Stimulated activated CD4-positive, alpha-beta T cell treated with anti-CD3 and anti-CD28 coated beads, Interleukin-1b, Interleukin-23, amount 100 ng/mL, for 1 hour (primary cell): ENCODE measurements at regions not wholly inside any gene's neighbourhood (a gene's known extent, or its start where the extent isn't known, plus 50 kb on each side); places are given as distances from the start of the nearest gene placed in this dataset.
"Not testable (repeated sequence)": the region's sequence is repeated elsewhere in the genome, so short reads cannot be mapped to it uniquely, and the experiment has no call there.

Experiments
- DNase-seq, 2 donors: peaks; one replicate each; pipeline ENCODE4 v3.0.0-alpha.2; 2020; ENCODE audit warnings: low read depth in 2 of 2

DNA sequence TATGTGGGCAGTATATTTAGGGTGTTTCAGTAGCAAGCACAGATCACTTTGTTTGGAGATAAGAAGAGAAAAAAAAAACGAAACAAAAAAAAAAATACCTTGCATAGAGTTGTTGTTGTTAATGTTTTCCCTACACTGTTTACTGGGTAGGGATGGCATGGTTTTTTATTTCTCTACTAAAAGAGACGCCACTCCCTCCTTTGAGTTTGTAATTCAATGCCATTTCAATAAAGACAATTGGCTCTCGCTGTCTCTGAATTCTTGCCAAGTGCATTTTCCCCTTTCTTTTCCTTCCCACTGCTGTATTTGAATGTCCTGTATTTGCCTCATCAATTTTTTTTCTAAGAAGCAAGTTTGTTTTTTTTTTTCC lies 213.9 kb upstream of the UBASH3B start:
- DNase-seq: no peak

- no peak for DNase-seq
Observed at GRCh38 chr11:122440811-122441665, 214.5 kb upstream of the UBASH3B start.

GRCh38 chr11:122439866-122440810 lies 215.4 kb upstream of the UBASH3B start:
- DNase-seq: no peak

- no peak for DNase-seq
Observed at GRCh38 chr11:122436188-122436555, 219.3 kb upstream of the UBASH3B start.

GRCh38 chr11:122435540-122436187 lies 219.9 kb upstream of the UBASH3B start:
- DNase-seq: no peak

DNA sequence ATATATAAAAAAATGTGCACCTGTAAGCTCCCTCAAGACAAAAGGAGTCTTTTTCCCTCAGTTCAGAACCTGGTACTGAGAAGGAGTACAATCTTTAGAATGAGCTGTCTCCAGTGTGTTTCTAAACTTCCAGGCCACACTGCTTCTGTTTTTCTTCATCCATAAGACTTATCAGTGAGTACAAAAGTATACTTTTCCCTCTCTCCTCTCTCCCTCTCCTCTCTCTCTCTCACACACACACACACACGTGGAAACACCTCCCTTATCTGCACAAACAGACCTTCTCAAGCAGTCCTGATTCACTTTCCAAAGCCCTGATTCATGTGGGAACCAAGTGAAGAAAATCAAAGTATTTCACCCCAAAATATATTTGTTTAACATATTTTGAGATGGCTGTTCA lies 220.7 kb upstream of the UBASH3B start:
- DNase-seq: no peak

DNA sequence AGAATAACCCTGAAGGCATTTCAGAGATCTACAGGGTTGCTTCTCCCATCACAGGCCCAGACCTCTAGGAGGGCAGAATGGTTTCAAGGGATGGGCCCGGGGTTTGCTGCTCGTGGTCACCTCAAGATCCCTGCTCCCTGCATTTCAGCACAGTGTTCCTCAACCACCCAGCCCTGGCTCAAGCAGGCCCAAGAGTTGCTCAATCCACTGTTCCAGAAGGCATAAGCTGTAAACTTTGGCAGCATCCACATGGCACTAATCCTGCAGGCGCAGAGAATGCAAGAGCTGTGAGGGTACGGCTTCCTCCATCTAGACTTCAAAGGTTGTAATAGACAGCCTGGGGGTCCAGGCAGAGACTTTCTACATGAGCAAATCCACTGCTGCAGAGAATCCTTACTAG lies 225.0 kb upstream of the UBASH3B start:
- no peak for DNase-seq

DNA sequence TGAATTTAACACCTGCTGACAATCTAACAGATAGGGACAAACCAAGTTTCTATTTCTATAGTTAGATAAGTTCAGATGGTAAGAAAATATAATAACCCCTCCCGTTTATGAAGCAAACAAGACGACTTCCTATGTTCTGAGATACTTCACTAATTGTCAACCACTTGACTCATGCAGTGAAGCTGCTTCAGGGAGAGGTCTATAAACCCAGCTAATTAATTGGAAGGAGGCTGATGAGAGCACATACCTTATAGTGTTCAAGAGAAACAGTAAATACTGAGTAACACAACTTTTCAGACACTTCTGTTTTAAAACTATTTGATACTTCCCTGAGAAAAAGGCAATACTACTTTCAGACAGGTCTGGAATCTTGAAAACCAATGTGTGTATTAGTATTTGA lies 229.4 kb upstream of the UBASH3B start:
- no peak for DNase-seq

DNA sequence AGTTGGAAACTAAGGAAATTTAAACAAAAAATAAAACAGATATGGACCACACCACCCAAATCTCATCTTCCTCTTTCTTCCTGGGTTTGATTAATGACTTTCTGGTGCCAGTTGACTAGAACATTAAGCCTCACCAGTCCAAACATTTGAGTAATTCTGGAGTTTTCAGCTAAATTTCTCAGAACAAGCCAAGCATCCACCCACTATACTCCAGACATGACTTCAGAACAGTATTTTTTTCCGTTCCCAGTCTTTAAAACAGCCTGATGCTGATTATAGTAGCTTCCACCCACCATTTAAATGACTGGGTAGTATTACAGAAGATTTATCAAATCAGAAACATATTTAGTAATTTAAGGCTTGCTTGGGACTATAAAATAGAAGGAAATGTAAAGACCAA lies 230.9 kb upstream of the UBASH3B start:
- no peak for DNase-seq

DNA sequence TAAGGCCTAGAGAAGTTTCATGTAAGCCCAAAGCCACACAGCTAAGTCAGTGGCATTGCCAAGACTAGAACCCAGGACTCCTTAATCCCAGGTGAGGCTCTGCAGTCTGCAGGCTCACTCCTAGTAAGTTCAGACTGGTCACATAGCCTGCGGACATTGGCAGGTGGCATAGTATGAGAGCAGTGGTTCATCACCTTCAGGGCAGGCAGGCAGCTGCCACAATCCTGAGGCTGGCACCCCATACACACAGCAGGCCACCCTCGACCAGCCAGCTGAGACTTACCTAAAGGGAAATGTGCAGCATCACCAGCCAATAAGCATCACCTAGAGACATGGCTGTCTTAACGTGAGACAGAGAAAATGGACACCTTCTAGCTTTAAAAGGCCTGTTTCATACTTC lies 231.6 kb upstream of the UBASH3B start:
- no peak for DNase-seq

- DNase-seq: no peak
Observed at GRCh38 chr11:122423273-122423672, 232.2 kb upstream of the UBASH3B start.

DNA sequence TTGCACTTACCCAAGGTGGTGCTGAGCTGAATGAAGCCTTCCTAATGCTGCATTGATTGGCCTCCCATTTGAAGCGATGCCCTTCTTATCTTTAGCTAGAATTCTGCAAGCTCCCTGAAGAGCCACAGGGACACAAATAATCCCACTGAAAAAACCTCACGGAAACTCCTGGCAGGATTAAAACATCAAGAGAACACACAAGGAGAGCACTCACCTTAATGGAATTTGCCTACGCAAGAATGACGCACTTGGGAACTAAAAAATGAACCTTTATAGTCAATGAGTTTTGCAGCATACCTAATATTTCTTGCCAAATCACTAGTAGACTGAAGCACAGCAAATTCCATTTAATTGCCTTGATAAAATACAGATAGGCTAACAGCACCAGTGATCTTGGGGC lies 232.8 kb upstream of the UBASH3B start:
- no peak for DNase-seq

DNA sequence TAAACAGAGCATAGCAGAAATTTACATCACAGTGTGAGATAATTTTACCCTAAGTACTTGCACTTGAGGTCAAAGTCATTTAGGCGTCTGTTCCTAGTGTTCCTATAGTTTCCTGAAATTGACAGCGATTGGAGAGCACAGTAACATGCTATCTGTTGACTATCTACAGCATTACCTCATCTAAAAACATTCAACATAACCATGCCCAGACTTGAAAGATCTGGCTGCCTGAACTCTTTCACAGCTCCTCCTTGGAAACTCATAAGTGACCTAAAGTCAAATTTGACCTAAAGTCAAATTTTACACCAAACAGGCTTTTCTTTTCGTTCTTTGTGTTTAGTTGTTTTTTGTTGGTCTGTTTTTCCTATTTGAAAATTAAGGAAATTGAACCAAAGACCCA lies 233.8 kb upstream of the UBASH3B start:
- DNase-seq: no peak

DNA sequence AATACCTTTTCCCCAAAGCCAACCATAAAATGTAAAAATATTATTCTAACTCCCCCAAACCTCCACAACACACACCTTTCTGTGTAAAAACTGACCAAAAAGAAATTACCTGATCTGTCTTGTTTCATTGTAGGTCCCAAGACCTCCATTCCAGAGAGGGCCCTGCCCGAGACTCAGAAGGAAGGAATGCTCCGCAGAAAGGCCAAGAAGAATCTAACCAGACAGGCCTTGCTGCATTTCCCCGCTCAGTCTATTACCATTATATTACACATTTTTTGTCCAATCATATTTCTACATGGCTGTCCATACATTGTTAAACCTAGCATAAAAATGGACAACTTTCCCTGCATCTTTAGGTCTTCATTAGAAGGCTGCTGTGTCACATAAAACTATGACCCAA lies 237.5 kb upstream of the UBASH3B start:
- no peak for DNase-seq

- DNase-seq: no peak
Observed at GRCh38 chr11:122414406-122415018, 241.0 kb upstream of the UBASH3B start.

GRCh38 chr11:122413677-122414076 lies 241.8 kb upstream of the UBASH3B start:
- no peak for DNase-seq

DNA sequence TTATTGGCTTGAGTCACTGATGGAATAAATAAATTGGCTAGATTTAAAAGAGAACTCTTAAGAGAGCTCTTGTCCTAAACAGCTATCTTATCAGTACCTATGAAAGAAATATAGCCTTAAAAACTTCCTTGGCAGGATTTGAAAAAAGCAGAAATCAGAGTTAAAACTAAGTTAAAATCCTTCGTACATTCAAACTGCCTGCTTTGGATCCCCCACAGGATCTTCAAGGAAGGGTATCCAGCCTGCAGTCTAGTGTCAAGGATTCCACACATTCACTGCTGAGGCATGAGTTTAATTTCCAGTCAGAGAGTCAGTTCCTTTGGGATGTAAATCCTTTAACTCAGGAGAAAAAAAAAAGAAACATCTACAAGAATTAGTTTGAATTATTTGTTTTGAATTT lies 242.9 kb upstream of the UBASH3B start:
- DNase-seq: no peak

DNA sequence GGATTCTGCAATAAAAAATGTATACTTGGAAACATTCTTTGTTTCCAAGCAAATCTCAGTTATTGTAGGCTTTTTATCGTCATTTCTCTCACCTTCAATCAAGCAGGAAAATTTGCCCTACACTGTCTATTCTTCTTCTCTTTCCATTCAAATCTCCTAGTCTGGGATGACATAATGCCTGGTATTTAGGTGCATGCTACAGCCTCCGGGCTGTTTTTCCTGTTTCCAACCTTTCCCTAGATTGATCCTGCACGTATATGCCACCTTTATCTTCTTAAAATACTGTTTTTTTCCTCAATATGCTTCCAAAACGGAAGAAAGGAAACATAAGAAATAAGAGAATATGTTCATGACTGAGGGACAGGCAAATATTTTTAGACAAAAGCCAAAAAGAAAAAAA lies 249.1 kb upstream of the UBASH3B start:
- no peak for DNase-seq

GRCh38 chr11:122405547-122406341 lies 249.8 kb upstream of the UBASH3B start:
- no peak for DNase-seq

DNA sequence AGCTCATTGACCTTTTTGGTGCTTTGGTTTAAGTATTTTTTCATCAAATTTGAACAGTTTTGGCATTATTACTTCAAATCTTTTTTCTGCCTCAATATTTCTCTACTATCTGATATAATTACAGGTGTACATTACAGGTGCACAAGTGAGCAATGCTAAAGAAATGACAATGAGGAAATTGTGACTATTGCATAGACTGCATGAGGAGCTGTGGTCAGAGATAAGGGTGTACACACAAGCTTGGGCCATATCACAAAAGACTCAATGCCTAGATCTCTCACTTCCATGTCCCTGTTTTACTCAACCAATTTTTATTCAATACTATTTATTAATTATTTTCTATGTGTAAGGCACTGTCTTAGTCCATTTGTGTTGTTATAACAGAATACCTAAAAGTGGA lies 251.0 kb upstream of the UBASH3B start:
- no peak for DNase-seq

DNA sequence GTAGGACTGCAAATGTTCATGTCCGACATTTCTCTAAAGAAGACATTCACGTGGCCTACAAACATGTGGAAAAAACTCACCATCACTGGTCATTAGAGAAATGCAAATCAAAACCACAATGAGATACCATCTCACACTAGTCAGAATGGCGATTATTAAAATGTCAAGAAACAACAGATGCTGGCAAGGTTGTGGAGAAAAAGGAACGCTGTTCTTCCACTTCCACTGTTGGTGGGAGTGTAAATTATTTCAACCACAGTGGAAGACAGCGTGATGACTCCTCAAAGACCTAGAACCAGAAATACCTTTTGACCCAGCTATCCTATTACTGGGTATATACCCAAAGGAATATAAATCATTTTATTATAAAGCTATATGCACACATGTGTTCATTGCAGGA lies 253.9 kb upstream of the UBASH3B start:
- DNase-seq: not testable (repeated sequence)
